HG03097 (cell line): ENCODE measurements at regions not wholly inside any gene's neighbourhood (a gene's known extent, or its start where the extent isn't known, plus 50 kb on each side); places are given as distances from the start of the nearest gene placed in this dataset.
"Not testable (repeated sequence)": the region's sequence is repeated elsewhere in the genome, so short reads cannot be mapped to it uniquely, and the experiment has no call there.

Source experiments
- ATAC-seq: cut with Tn5 transposase; IDR thresholded peaks from one replicate; pipeline ENCODE4 v1.9.1; 2021; ENCODE audit not compliant: unreplicated experiment, low FRiP score

- no peak for ATAC-seq
These were observed 426.2 kb downstream of the PCDH7 start for GRCh38 chr4:31146366-31146765.

DNA sequence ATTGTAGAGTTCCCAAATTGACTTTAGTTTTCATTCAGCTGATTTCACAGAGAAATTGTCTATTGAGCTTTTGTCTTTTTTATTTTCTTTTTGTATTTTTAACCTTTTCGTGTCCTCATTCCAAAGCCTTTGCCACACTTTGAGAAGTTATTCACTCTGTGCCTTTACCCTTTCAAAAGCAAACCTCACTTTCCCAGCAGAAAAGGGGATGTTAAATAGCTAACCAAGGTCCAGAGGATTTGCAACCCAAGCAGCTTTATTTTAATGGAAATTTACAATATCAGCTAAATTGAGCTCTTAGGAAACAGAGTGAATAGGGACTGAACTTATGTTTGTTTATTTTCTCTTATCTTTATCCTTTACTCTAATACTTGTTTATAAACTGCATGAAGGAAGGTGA, 428.8 kb downstream of the PCDH7 start:
- ATAC-seq, result no peak

DNA sequence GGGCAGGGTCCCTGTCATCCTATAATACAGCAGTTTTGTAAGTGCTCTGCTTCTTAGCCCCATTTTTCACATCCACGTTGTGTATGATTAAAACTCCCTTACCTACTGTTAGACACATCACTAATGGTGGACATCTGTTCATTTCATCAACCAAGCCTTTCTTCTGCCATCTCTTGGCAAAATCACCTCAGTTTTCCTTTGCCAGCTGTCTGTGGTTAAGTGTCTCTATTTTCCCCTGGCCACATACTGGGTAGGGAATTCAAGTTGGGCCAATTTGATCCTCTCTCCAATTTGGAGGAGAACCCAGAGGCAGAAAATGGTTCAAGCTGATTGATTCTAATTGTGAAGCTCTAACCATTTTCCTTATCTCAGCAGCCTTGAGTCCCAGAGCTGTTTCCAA, 436.1 kb downstream of the PCDH7 start:
- no peak for ATAC-seq

DNA sequence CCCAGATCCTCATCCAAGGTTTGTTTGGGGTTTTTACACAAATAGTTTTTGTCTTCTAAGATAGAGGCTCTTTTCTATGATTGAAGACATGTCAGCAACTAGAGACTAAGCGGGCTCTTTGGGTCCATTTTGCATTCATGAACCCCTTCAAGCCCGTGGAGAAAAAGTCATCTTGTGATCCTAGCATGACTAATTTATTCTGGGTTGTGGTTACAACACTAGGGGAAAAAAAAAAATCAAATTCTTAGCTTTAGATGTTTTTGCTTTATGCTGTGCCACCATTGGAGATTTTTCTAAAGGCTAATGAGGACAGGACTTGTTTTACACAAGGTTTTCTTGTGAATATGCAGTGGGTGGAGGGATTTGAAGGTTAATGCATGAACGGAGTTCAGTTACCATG, 440.0 kb downstream of the PCDH7 start:
- ATAC-seq, result no peak

- ATAC-seq, result no peak
These were observed 449.7 kb downstream of the PCDH7 start for GRCh38 chr4:31169846-31170245.

DNA sequence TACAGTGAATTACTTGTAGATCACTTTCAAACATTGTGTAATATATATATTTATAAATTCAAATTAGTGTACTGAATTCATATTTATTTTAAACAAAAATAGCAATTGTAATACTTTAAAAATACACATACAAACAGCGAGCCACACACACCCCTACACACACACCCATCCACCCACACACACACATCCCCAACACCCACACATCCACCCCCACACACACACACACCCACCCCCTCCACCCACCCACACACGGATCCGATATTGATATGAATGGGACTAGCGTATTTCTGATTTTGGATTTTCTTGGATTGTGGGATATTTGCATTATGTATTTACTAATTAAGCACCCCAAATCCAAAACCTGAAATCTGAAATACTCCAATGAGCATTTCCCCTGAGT, 451.2 kb downstream of the PCDH7 start:
- no peak for ATAC-seq

DNA sequence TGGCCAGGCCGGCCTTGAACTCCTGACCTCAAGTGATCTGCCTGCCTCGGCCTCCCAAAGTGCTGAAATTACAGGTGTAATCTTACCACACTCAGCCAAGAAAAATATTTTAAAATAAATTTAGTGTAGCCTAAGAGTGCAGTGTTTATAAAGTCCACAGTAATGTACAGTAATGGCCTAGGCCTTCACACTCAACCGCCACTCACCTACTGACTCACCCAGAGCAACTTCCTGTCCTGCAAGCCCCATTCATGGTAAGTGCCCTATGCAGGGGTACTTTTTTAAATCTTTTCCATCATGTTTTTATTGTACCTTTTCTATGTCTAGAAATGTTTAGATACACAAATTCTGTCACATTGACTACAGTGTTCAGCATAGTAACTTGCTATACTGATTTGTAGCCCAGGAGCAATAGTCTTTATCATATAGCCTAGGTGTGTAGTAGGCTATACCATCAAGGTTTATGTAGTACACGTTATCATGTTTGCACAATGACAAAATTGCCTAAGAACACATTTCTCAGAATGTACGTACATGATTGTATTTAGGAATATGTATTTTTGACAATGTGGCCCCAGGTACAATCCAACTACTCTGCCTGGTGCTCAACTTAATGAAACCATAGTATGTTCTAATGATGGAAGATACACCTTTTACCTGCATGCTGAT, 455.2 kb downstream of the PCDH7 start:
- ATAC-seq, result no peak

DNA sequence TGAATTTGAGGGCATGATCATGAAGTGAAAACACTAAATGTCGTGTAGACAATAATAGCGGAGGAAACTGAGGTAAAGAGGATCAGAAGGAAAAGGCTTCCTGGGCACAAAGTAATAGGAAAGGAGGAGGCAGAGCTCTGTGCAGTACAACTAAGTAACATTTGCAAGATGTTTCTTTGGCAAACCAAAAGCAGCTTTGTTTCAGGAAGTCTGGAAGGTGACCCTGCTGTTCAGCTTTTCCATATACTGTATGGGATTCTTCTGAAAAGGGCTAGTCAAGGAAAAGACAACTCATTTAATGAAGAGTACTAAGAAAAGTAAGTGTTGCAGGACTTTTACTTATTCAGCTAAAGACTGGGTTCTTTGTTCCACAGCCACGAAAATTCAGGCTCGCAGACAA, 463.1 kb downstream of the PCDH7 start:
- ATAC-seq, result no peak

DNA sequence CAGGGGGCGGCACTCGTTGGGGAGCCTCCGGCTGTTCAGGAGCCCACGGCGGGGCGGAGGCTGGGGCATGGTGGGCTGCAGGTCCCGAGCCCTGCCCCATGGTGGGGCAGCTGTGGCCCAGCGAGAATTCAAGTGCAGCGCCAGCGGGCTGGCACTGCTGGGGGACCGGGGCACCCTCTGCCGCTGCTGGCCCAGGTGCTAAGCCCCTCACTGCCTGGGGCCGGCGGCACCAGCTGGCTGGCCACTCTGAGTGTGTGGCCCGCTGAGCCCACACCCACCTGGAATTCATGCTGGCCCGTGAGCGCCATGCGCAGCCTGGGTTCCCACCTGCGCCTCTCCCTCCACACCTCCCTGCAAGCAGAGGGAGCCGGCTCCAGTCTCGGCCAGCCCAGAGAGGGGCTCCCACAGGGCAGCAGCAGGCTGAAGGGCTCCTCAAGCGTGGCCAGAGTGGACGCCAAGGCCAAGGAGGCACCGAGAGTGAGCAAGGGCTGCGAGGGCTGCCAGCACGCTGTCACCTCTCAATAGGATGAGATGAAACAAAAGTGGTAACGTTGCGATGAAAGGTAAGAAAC, 464.9 kb downstream of the PCDH7 start:
- no peak for ATAC-seq

- no peak for ATAC-seq
These were observed 467.8 kb downstream of the PCDH7 start for GRCh38 chr4:31187979-31188378.

DNA sequence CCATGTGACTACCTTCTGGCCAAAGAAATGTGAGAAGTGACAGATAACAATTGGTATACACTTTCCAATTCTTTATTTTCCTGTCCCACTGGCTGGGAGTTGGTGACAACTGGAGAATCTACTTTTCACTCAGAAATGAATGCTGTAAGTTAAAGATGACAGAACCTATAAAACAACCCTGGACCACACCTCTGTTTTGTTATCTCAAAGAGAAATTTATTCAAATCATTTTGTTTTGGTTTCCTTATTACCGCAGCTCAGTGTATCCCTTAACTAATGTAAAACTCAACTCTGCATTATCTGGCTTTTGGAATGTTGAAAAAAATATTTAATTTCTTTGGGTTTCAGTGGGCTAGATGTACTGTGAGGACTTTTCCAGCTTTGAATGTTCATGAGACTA, 469.8 kb downstream of the PCDH7 start:
- no peak for ATAC-seq

- ATAC-seq, result no peak
These were observed 470.5 kb downstream of the PCDH7 start for GRCh38 chr4:31190671-31191070.

- ATAC-seq, result no peak
These were observed 472.2 kb downstream of the PCDH7 start for GRCh38 chr4:31192341-31192740.

- no peak for ATAC-seq
These were observed 473.4 kb downstream of the PCDH7 start for GRCh38 chr4:31193521-31193920.

DNA sequence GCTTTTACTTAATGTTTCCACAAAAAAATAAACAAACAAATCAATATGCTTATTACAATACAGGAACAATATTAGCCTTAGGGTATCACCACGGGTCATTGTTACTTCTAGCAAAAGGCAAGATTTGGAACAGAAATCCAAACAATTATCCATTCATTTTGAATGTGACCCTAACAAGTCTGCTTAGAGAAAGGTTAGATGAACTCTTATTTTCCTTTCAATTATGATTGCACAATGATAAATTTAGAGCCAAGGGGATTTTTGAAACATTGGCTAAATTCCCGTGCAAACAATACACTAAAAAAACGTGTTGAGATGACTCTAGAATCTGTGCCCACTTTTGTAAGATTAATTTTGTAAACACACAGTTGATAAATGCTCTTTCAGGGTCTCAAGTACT, 474.7 kb downstream of the PCDH7 start:
- ATAC-seq, result no peak

DNA sequence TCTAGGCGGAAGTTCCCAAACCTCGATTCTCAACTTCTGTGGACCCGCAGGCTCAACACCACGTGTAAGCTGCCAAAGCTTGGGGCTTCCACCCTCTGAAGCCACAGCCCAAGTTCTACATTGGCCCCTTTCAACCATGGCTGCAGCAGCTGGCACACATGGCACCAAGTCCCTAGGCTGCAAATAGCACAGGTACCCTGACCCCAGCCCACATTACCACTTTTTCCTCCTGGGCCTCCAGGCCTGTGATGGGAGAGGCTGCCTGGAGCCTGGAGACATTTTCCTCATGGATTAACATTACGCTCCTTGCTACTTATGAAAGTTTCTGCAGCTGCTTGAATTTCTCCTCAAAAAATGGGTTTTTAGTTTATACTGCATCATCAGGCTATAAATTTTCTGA, 479.5 kb downstream of the PCDH7 start:
- ATAC-seq, result no peak

DNA sequence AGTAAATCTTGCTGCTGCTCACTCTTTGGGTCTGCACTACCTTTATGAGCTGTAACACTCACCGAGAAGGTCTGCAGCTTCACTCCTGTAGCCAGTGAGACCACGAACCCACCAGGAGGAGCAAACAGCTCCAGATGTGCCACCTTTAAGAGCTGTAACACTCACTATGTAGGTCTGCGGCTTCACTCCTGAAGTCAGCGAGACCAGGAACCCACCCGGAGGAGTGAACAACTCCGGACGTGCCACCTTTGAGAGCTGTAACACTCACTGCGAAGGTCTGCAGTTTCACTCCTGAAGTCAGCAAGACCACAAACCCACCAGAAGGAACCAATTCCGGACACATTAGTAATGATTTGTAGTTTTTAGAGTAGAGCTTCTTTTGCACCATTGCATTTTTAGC, 481.9 kb downstream of the PCDH7 start:
- not testable (repeated sequence) for ATAC-seq

GRCh38 chr4:31204874-31205273, 484.7 kb downstream of the PCDH7 start:
- no peak for ATAC-seq

DNA sequence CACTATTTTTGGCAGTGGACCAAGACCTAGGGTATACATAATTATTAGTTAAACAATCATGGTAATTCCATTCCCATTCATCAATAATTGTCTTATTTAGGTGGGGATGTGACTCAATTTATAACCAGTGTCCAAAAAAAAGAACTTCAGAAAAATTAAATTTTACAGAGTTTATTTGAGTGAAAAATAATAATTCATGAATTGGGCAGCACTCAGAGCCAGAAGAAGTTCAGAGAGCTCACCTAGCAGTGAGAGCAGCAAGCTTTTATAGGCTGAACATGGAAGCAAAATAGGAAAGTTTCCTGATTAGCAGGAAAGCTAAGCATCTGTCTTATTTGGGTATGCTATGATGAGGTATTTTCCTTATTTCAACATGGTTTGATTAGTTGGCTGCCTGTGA, 500.8 kb downstream of the PCDH7 start:
- ATAC-seq, result no peak

GRCh38 chr4:31228068-31228467, 507.9 kb downstream of the PCDH7 start:
- ATAC-seq, result no peak

- no peak for ATAC-seq
These were observed 510.4 kb downstream of the PCDH7 start for GRCh38 chr4:31230594-31230993.

DNA sequence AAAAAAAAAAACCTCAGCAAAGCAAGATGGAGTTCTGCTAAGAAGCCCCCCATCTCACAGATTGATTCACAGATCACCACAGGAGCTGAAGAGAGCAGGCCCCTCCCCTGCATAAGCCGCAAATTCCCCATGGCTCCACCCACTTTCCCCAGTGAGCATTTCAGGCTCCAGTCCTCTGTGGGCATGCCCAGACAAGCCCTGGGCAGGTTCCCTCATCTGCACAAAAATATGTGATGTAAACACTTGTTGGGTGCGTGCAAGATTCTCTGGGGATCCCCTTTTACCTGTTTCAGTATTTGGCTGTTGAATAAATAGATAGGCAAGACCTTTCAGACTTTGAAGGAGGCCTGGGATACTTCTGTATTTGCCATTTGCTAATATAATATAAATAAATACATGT, 514.3 kb downstream of the PCDH7 start:
- no peak for ATAC-seq

DNA sequence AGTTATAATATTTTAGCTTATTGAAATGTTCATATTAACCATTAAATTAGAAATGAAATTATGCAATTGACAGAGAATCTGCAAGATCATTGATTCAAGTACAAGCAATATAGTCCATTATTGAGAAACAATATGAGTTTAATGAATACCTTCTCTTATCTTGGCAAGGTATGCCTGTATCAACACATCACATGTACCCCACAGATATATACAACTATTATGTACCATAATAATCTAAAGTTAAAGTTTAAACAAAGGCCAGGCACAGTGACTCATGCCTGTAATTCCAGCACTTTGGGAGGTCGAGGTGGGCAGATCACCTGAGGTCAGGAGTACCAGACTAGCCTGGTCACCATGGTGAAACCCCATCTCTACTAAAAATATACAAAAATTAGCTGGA, 514.7 kb downstream of the PCDH7 start:
- no peak for ATAC-seq
